Activated naive CD4-positive, alpha-beta T cell treated with anti-CD3 and anti-CD28 coated beads, Interleukin-2, amount 50 U/mL, for 16 hours (primary cell): ENCODE measurements at regions not wholly inside any gene's neighbourhood (a gene's known extent, or its start where the extent isn't known, plus 50 kb on each side); places are given as distances from the start of the nearest gene placed in this dataset.

ENCODE experiments used
- DNase-seq: peaks from one replicate; pipeline ENCODE4 v3.0.0-alpha.2; 2020

GRCh38 chr10:118173296-118173695, 126.6 kb upstream of the RAB11FIP2 start:
- DNase-seq = no peak

- DNase-seq = no peak
Observed at GRCh38 chr10:118171861-118172260, 125.1 kb upstream of the RAB11FIP2 start.

- no peak for DNase-seq
Observed at GRCh38 chr10:118167056-118167700, 120.4 kb upstream of the RAB11FIP2 start.

- no peak for DNase-seq
Observed at GRCh38 chr10:118163217-118163616, 116.5 kb upstream of the RAB11FIP2 start.

GRCh38 chr10:118161461-118162246, 114.9 kb upstream of the RAB11FIP2 start:
- no peak for DNase-seq

GRCh38 chr10:118153287-118153686, 106.5 kb upstream of the RAB11FIP2 start:
- no peak for DNase-seq

GRCh38 chr10:118151461-118151860, 104.7 kb upstream of the RAB11FIP2 start:
- no peak for DNase-seq

GRCh38 chr10:118148247-118148646, 101.5 kb upstream of the RAB11FIP2 start:
- DNase-seq = no peak

- no peak for DNase-seq
Observed at GRCh38 chr10:118145256-118145655, 98.5 kb upstream of the RAB11FIP2 start.

- DNase-seq = no peak
Observed at GRCh38 chr10:118141471-118141870, 94.7 kb upstream of the RAB11FIP2 start.

GRCh38 chr10:118139321-118139720, 92.6 kb upstream of the RAB11FIP2 start:
- no peak for DNase-seq

GRCh38 chr10:118128675-118129074, 81.9 kb upstream of the RAB11FIP2 start:
- no peak for DNase-seq

- no peak for DNase-seq
Observed at GRCh38 chr10:118118716-118119115, 72.0 kb upstream of the RAB11FIP2 start.

GRCh38 chr10:118116715-118117449, 70.1 kb upstream of the RAB11FIP2 start:
- DNase-seq = no peak

GRCh38 chr10:118116362-118116714, 69.6 kb upstream of the RAB11FIP2 start:
- DNase-seq = no peak

GRCh38 chr10:118115701-118116100, 69.0 kb upstream of the RAB11FIP2 start:
- DNase-seq = no peak

GRCh38 chr10:118114992-118115391, 68.3 kb upstream of the RAB11FIP2 start:
- DNase-seq = no peak

- DNase-seq = no peak
Observed at GRCh38 chr10:118112543-118113125, 65.9 kb upstream of the RAB11FIP2 start.

GRCh38 chr10:118110750-118111149, 64.0 kb upstream of the RAB11FIP2 start:
- no peak for DNase-seq

- DNase-seq = no peak
Observed at GRCh38 chr10:118108194-118109026, 61.7 kb upstream of the RAB11FIP2 start.

- no peak for DNase-seq
Observed at GRCh38 chr10:118107541-118107940, 60.8 kb upstream of the RAB11FIP2 start.

- DNase-seq = no peak
Observed at GRCh38 chr10:118107040-118107439, 60.3 kb upstream of the RAB11FIP2 start.

GRCh38 chr10:118106426-118106825, 59.7 kb upstream of the RAB11FIP2 start:
- no peak for DNase-seq
